Esophagus squamous epithelium (tissue), 5 donors: ENCODE measurements at regions not wholly inside any gene's neighbourhood (a gene's known extent, or its start where the extent isn't known, plus 50 kb on each side); places are given as distances from the start of the nearest gene placed in this dataset.
"Not testable (repeated sequence)": the region's sequence is repeated elsewhere in the genome, so short reads cannot be mapped to it uniquely, and the experiment has no call there.

Experiments used
- DNase-seq: peaks from one replicate; lab custom pipeline; 2025; lab: John Stamatoyannopoulos, UW
- H3K27ac ChIP-seq, 4 donors: fragments of 200-600 bp; sonication (generic); one replicate each; pipeline ENCODE4 v1.5.1; 2016 to 2019; ENCODE audit warnings: mild to moderate bottlenecking in 1 of 4
- H3K27me3 ChIP-seq, 4 donors: fragments of 200-600 bp; sonication (generic); 1 replicate in 3 of 4; 2 replicates in 1 of 4; pipeline versions ENCODE4 v1.5.1 to v1.6.0; 2017 to 2021; ENCODE audit warnings: antibody characterized with exemption in 1 of 4
- H3K36me3 ChIP-seq, 3 donors: fragments of 200-600 bp; sonication (generic); one replicate each; pipeline ENCODE4 v1.5.1; 2016 to 2019
- H3K4me1 ChIP-seq, 3 donors: fragments of 200-600 bp; sonication (generic); one replicate each; pipeline ENCODE4 v1.5.1; 2017 to 2019
- H3K4me3 ChIP-seq, 4 donors: fragments of 200-600 bp; sonication (generic); 1 replicate in 3 of 4; 2 replicates in 1 of 4; pipeline ENCODE4 v1.5.1; 2016 to 2019; ENCODE audit warnings: mild to moderate bottlenecking in 2 of 4, moderate library complexity in 1 of 4
- H3K9me3 ChIP-seq, 3 donors: fragments of 200-600 bp; sonication (generic); one replicate each; pipeline ENCODE4 v1.5.1; 2016 to 2019
- CTCF ChIP-seq, 6 experiments: fragments of 450-650 bp in 4 of 6; fragments of 200-600 bp in 2 of 6; sonication (generic) in 2 of 6; IDR thresholded peaks; one replicate each; pipeline ENCODE4 v1.5.1; 2016 to 2019; ENCODE audit warnings: antibody characterized with exemption in 6 of 6, mild to moderate bottlenecking in 4 of 6, moderate library complexity in 4 of 6
- POLR2A ChIP-seq, 4 donors: fragments of 450-650 bp; IDR thresholded peaks; one replicate each; pipeline ENCODE4 v1.6.1; 2017; ENCODE audit warnings: antibody characterized with exemption in 4 of 4, mild to moderate bottlenecking in 4 of 4, moderate library complexity in 3 of 4
- WGBS, 2 donors: methylation state at CpG; one replicate each; pipeline ENCODE4 v1.1.5; 2018; 5-methylcytosine and 5-hydroxymethylcytosine counted together
- intact Hi-C: fragments of 100-400 bp; cut with DNase I; formaldehyde crosslinking; loops from one replicate; pipeline ENCODE4 v1.15.0; 2022
- donor health status: DM: yes; HTN: yes; CAD: no.

- WGBS, 2 donors, result 46 to 50% methylated on average over 4 of the region's 4 CpGs
- H3K9me3 ChIP-seq, result no peaks in the 10 kb centered on the region
- no peak for DNase-seq
Measured at GRCh38 chr7:16264036-16264819, 157.1 kb downstream of the CRPPA start.

GRCh38 chr7:16263377-16263776 is 158.0 kb downstream of the CRPPA start:
- not testable (repeated sequence) for H3K36me3 ChIP-seq
- WGBS, 2 donors, result 84 to 94% methylated on average over 6 of the region's 6 CpGs

More at GRCh38 chr7:16264036-16264819, 157.1 kb downstream of the CRPPA start:
- intact Hi-C loops, result no loop called here
- no peak overlapping the region for H3K27ac ChIP-seq
- no peak for TF ChIP-seq POLR2A (IDR thresholded peaks at IDR 0.05)
- no peak for TF ChIP-seq CTCF (IDR thresholded peaks at IDR 0.05)
- no peak overlapping the region for H3K4me3 ChIP-seq
- H3K4me1 ChIP-seq, result no peaks in the 10 kb centered on the region
- no peaks in the 10 kb centered on the region for H3K36me3 ChIP-seq
- H3K27me3 ChIP-seq, result no peaks in the 10 kb centered on the region

GRCh38 chr7:16261654-16262053 is 159.7 kb downstream of the CRPPA start:
- Histone ChIP-seq H3K27me3 (no peaks in the 10 kb centered on the region), H3K36me3 (no peaks in the 10 kb centered on the region), H3K4me1 (no peaks in the 10 kb centered on the region), H3K9me3 (no peaks in the 10 kb centered on the region), H3K27ac (no peak overlapping the region), H3K4me3 (no peak overlapping the region)
- TF ChIP-seq POLR2A (IDR thresholded peaks at IDR 0.05), result no peak
- TF ChIP-seq CTCF (IDR thresholded peaks at IDR 0.05), result no peak
- intact Hi-C loops, result no loop called here
- DNase-seq, result no peak
- WGBS, 2 donors, result 78 to 87% methylated on average over 5 of the region's 5 CpGs

More at GRCh38 chr7:16263377-16263776, 158.0 kb downstream of the CRPPA start:
- intact Hi-C loops, H3K4me3 ChIP-seq, H3K27ac ChIP-seq, H3K9me3 ChIP-seq, DNase-seq, H3K4me1 ChIP-seq, H3K27me3 ChIP-seq: not testable (repeated sequence)

GRCh38 chr7:16261100-16261499 is 160.2 kb downstream of the CRPPA start:
- no peak overlapping the region for H3K27ac ChIP-seq
- H3K9me3 ChIP-seq, result peaks cover 0 to 5% (median 0%) of the 10 kb centered on the region in 3 donors
- 49% methylated on average over 2 of the region's 2 CpGs for WGBS, 2 donors
- H3K27me3 ChIP-seq, result no peaks in the 10 kb centered on the region
- H3K36me3 ChIP-seq, result no peaks in the 10 kb centered on the region
- intact Hi-C loops, result no loop called here
- TF ChIP-seq CTCF (IDR thresholded peaks at IDR 0.05) (no peak), POLR2A (IDR thresholded peaks at IDR 0.05) (no peak)
- DNase-seq, result no peak
- H3K4me1 ChIP-seq, result no peaks in the 10 kb centered on the region
- H3K4me3 ChIP-seq, result no peak overlapping the region

GRCh38 chr7:16260236-16260728 is 161.1 kb downstream of the CRPPA start:
- WGBS, 2 donors, result 54 to 56% methylated on average over 1 of the region's 1 CpG
- DNase-seq, result no peak
- Histone ChIP-seq H3K36me3 (no peaks in the 10 kb centered on the region), H3K27ac (no peak overlapping the region), H3K4me1 (no peaks in the 10 kb centered on the region), H3K4me3 (no peak overlapping the region), H3K27me3 (no peaks in the 10 kb centered on the region), H3K9me3 (peaks cover 0 to 11% (median 0%) of the 10 kb centered on the region in 3 donors)
- intact Hi-C loops, result no loop called here
- TF ChIP-seq POLR2A (IDR thresholded peaks at IDR 0.05) (no peak), CTCF (IDR thresholded peaks at IDR 0.05) (no peak)

- WGBS, 2 donors, result 82 to 93% methylated on average over 1 of the region's 1 CpG
- H3K9me3 ChIP-seq, result peaks cover 0 to 11% (median 0%) of the 10 kb centered on the region in 3 donors
- H3K4me1 ChIP-seq, intact Hi-C loops, H3K27ac ChIP-seq, H3K4me3 ChIP-seq, H3K36me3 ChIP-seq, DNase-seq, H3K27me3 ChIP-seq: not testable (repeated sequence)
Measured at GRCh38 chr7:16256419-16256818, 164.9 kb downstream of the CRPPA start.

- H3K9me3 ChIP-seq, result peaks cover 0 to 11% (median 0%) of the 10 kb centered on the region in 3 donors
- H3K27ac ChIP-seq, H3K4me3 ChIP-seq, intact Hi-C loops, H3K36me3 ChIP-seq, H3K4me1 ChIP-seq, H3K27me3 ChIP-seq, DNase-seq: not testable (repeated sequence)
- WGBS, 2 donors, result 87 to 93% methylated on average over 2 of the region's 2 CpGs
Measured at GRCh38 chr7:16255952-16256351, 165.4 kb downstream of the CRPPA start.

GRCh38 chr7:16250655-16251054 is 170.7 kb downstream of the CRPPA start:
- H3K4me1 ChIP-seq, H3K27me3 ChIP-seq, H3K9me3 ChIP-seq, H3K36me3 ChIP-seq, H3K4me3 ChIP-seq, intact Hi-C loops, DNase-seq, H3K27ac ChIP-seq: not testable (repeated sequence)
- 91% methylated on average over 2 of the region's 2 CpGs for WGBS, 2 donors

GRCh38 chr7:16249204-16249603 is 172.1 kb downstream of the CRPPA start:
- DNase-seq, H3K27ac ChIP-seq, intact Hi-C loops, H3K9me3 ChIP-seq, H3K4me1 ChIP-seq, H3K4me3 ChIP-seq, H3K36me3 ChIP-seq, H3K27me3 ChIP-seq: not testable (repeated sequence)
- WGBS, 2 donors, result 97% methylated on average over 5 of the region's 7 CpGs; no CpG with 5 or more reads in 1 of the 2 donors
